ENCODE measurements at regions not wholly inside any gene's neighbourhood (a gene's known extent, or its start where the extent isn't known, plus 50 kb on each side); places are given as distances from the start of the nearest gene placed in this dataset.

GRCh38 chr5:110823571-110823970 is 84.8 kb downstream of the SLC25A46 start:
- TF ChIP-seq ZNF274 (IDR thresholded peaks at IDR 0.05; ENCODE audit: low read depth, low read length) (no peak), YY1 (IDR thresholded peaks at IDR 0.05; ENCODE audit: insufficient read depth, insufficient read length) (no peak)
